ENCODE measurements at regions not wholly inside any gene's neighbourhood (a gene's known extent, or its start where the extent isn't known, plus 50 kb on each side); places are given as distances from the start of the nearest gene placed in this dataset.

DNA sequence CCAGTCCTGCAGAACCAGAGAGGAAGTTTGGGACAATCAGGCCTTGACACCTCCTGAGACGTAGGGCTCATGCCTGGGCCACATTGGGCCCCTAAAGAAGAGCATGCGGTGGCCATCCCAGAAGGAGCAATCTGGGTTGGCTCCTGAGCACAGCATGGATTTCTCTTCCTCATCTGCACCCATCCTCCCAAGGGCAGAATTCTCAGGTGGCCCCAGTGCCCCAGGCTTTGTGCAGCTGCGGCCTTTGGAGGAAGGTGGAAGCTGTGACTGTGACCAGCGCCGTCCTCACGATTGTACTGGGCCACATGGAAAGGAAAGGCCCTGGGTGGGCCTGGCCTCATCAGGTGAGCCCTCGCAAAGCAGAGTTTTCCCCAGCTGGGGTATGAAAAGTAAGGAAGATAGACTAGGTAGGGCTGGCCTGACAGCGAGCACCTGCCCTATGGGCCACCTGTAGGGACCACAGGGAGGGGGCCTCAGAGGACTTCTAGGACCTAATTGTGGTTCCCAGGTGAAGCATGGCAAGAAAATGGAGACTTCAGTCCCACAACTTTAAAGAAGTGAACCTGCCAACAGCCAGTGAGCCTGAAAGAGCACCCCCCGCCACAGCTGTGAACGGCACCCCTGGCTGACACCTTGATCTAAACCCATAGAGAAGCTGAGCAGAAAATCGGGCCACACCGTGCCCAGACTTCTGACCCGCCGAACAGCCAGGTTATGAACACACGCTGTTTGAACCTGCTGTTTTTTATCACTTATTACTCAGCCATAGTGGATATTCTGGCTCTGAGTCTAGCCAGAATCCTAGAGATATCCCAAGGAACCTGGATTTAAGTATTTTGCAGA, 164.1 kb downstream of the IRX2 start:
- ChIA-PET POLR2A (no interaction called here), CTCF (no interaction called here)
- Histone ChIP-seq H3K79me2 (ENCODE audit: control insufficient read depth, insufficient read depth, low read length) (no peaks in the 10 kb centered on the region), H3K36me3 (ENCODE audit: control insufficient read depth in 2 of 2, extremely low read depth in 1 of 2, insufficient read depth in 2 of 2, low read length in 2 of 2) (no peaks in the 10 kb centered on the region), H3K9me1 (replicated peaks; ENCODE audit: control insufficient read depth, extremely low read depth, insufficient read depth, low read length) (no peaks in the 10 kb centered on the region), H3K27ac (ENCODE audit: insufficient read depth, low read depth, low read length) (no peak overlapping the region), H3K4me3 (replicated peaks in 1 of 3; ENCODE audit: insufficient read depth in 1 of 3, low read depth in 1 of 3, low read length in 3 of 3) (no peak overlapping the region), H3K4me2 (ENCODE audit: insufficient read depth, low read length) (no peak overlapping the region), H3K9ac (replicated peaks; ENCODE audit: extremely low read depth, insufficient read depth, low read length) (no peak overlapping the region), H3K27me3 (ENCODE audit: control insufficient read depth in 2 of 2, insufficient read depth in 2 of 2, low read length in 2 of 2) (no peaks in the 10 kb centered on the region), H2AFZ (ENCODE audit: low read depth, low read length) (no peak overlapping the region), H3K9me3 (replicated peaks; ENCODE audit: control insufficient read depth, insufficient read depth, low read length) (peaks cover 6% of the 10 kb centered on the region), H3K4me1 (ENCODE audit: control insufficient read depth, extremely low read depth, insufficient read depth, low read length) (no peaks in the 10 kb centered on the region), H4K20me1 (replicated peaks; ENCODE audit: control insufficient read depth, extremely low read depth, insufficient read depth, low read length) (no peaks in the 10 kb centered on the region)
- BruUV-seq (replicated peaks), result no TSS peak
- intact Hi-C loops (cut with micrococcal nuclease) (no loop called here), dilution Hi-C loops (cut with MboI; ENCODE audit: extremely low pct_ligation_motif_present, low sequenced_read_pairs) (no loop called here)
- TF ChIP-seq FOS (IDR thresholded peaks at IDR 0.05; ENCODE audit: borderline replicate concordance, insufficient read depth, low read length), result no peak
- no peak for TF ChIP-seq MAX (IDR thresholded peaks at IDR 0.05; ENCODE audit: insufficient read depth, insufficient read length)
- TF ChIP-seq MYC (IDR thresholded peaks at IDR 0.05; ENCODE audit: low read depth, low read length), result no peak
- TF ChIP-seq JUN (IDR thresholded peaks at IDR 0.05; ENCODE audit: borderline replicate concordance, insufficient read depth, insufficient read length, low read depth), result no peak
- no peak for TF ChIP-seq EZH2 (IDR thresholded peaks at IDR 0.05; ENCODE audit: borderline replicate concordance, low read depth, low read length, severe bottlenecking)
- TF ChIP-seq, protein P1, sequence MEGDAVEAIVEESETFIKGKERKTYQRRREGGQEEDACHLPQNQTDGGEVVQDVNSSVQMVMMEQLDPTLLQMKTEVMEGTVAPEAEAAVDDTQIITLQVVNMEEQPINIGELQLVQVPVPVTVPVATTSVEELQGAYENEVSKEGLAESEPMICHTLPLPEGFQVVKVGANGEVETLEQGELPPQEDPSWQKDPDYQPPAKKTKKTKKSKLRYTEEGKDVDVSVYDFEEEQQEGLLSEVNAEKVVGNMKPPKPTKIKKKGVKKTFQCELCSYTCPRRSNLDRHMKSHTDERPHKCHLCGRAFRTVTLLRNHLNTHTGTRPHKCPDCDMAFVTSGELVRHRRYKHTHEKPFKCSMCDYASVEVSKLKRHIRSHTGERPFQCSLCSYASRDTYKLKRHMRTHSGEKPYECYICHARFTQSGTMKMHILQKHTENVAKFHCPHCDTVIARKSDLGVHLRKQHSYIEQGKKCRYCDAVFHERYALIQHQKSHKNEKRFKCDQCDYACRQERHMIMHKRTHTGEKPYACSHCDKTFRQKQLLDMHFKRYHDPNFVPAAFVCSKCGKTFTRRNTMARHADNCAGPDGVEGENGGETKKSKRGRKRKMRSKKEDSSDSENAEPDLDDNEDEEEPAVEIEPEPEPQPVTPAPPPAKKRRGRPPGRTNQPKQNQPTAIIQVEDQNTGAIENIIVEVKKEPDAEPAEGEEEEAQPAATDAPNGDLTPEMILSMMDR (IDR thresholded peaks at IDR 0.05; ENCODE audit: extremely low read depth in 1 of 2, insufficient read depth in 1 of 2, low read depth in 1 of 2, low read length in 2 of 2), result no peak
- no peak for FAIRE-seq
- no peak for DNase-seq (ENCODE audit: low read depth, low spot score)

Measured in endothelial cell of umbilical vein (primary cell).